Osteoblast (primary cell): ENCODE measurements at regions not wholly inside any gene's neighbourhood (a gene's known extent, or its start where the extent isn't known, plus 50 kb on each side); places are given as distances from the start of the nearest gene placed in this dataset.

ENCODE experiments used
- DNase-seq: peaks from one replicate; pipeline ENCODE4 v3.0.0; 2011; ENCODE audit warnings: low spot score, mixed read lengths; ENCODE audit not compliant: insufficient read length; ENCODE audit errors: missing footprints
- H2AFZ ChIP-seq: 2 replicates; pipeline ENCODE4 v1.6.0; 2011; ENCODE audit warnings: mild to moderate bottlenecking, low read length
- H3K27ac ChIP-seq: 2 replicates; pipeline ENCODE4 v1.5.1; 2011; ENCODE audit warnings: mild to moderate bottlenecking, low read depth, low read length, moderate library complexity
- H3K27me3 ChIP-seq: 2 replicates; pipeline ENCODE4 v1.6.0; 2012; ENCODE audit warnings: mild to moderate bottlenecking, control low read depth, inconsistent platforms, low read length, moderate library complexity; ENCODE audit not compliant: insufficient read depth
- H3K36me3 ChIP-seq: 2 replicates; pipeline ENCODE4 v1.5.1; 2011; ENCODE audit warnings: mild to moderate bottlenecking, low read length, control low read depth, moderate library complexity; ENCODE audit not compliant: insufficient read depth
- H3K4me1 ChIP-seq: 2 replicates; pipeline ENCODE4 v1.5.1; 2011; ENCODE audit warnings: mild to moderate bottlenecking, low read length, control low read depth, moderate library complexity; ENCODE audit not compliant: insufficient read depth
- H3K4me2 ChIP-seq: 2 replicates; pipeline ENCODE4 v1.6.0; 2011; ENCODE audit warnings: mild to moderate bottlenecking, low read length; ENCODE audit not compliant: insufficient read depth
- H3K4me3 ChIP-seq: fragments of 200-600 bp; sonication (generic); 3 replicates; pipeline ENCODE4 v1.5.1; 2012; ENCODE audit warnings: mild to moderate bottlenecking, low read length, inconsistent platforms; ENCODE audit not compliant: insufficient read depth
- H3K79me2 ChIP-seq: 2 replicates; pipeline ENCODE4 v1.6.0; 2012; ENCODE audit warnings: mild to moderate bottlenecking, low read length, control low read depth, inconsistent platforms; ENCODE audit not compliant: insufficient read depth
- H3K9me3 ChIP-seq: 2 replicates; pipeline ENCODE4 v1.5.1; 2011; ENCODE audit warnings: low read depth, low read length, control low read depth
- H4K20me1 ChIP-seq: 2 replicates; pipeline ENCODE4 v1.6.0; 2012; ENCODE audit warnings: mild to moderate bottlenecking, low read length, control low read depth; ENCODE audit not compliant: insufficient read depth
- TF ChIP-seq, protein P1 (sequence below): IDR thresholded peaks from 2 replicates; pipeline ENCODE4 v1.5.1; 2011; ENCODE audit warnings: mild to moderate bottlenecking, low read depth, low read length, moderate library complexity; ENCODE audit errors: extremely low read depth

DNA sequence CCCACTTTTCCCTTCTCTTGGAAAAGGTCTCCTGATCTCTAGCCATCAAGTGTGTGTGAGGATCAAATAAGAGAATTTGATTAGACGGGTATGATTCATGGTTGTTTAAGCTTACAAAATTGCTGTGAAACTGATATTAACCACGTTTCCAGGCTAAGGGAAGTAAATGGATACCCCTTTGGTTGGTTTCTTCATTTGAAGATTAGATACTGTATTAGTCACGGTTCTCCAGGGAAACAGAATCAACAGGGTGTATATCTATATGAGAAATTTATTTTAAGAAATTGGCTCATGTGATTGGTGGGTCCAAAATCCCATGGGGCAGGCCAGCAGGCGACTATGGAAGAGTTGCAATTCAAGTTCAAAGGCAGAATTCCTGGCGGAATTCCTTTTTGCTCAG, 112.7 kb upstream of the SELENOK start:
- no peaks in the 10 kb centered on the region for H3K79me2 ChIP-seq
- H3K36me3 ChIP-seq: no peaks in the 10 kb centered on the region
- no peak overlapping the region for H3K4me3 ChIP-seq
- TF ChIP-seq, protein P1, sequence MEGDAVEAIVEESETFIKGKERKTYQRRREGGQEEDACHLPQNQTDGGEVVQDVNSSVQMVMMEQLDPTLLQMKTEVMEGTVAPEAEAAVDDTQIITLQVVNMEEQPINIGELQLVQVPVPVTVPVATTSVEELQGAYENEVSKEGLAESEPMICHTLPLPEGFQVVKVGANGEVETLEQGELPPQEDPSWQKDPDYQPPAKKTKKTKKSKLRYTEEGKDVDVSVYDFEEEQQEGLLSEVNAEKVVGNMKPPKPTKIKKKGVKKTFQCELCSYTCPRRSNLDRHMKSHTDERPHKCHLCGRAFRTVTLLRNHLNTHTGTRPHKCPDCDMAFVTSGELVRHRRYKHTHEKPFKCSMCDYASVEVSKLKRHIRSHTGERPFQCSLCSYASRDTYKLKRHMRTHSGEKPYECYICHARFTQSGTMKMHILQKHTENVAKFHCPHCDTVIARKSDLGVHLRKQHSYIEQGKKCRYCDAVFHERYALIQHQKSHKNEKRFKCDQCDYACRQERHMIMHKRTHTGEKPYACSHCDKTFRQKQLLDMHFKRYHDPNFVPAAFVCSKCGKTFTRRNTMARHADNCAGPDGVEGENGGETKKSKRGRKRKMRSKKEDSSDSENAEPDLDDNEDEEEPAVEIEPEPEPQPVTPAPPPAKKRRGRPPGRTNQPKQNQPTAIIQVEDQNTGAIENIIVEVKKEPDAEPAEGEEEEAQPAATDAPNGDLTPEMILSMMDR: no peak
- H2AFZ ChIP-seq: no peak overlapping the region
- no peak overlapping the region for H3K4me2 ChIP-seq
- no peaks in the 10 kb centered on the region for H4K20me1 ChIP-seq
- no peak for DNase-seq
- H3K9me3 ChIP-seq: no peaks in the 10 kb centered on the region
- H3K4me1 ChIP-seq: no peaks in the 10 kb centered on the region
- no peaks in the 10 kb centered on the region for H3K27me3 ChIP-seq
- no peak overlapping the region for H3K27ac ChIP-seq

DNA sequence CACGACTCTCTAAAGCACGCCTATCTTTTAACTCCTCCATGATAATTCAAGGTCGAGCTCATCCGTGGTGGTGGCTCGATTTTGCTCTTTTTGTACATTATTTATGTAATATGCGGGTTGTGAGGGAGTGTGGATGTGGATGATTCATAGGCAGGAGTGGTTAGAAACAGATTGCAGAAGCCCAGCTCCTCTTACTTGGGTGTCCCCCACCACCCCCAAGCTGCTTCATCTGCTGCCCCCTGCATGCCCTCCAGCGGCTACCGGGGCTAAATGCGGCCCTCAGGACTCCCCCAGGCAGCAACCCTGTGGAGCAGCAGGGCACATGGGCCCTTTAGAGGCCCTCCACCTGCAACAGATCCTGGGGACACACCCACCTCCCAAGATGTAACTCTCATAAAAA, 111.5 kb upstream of the SELENOK start:
- no peak overlapping the region for H3K4me2 ChIP-seq
- H3K4me1 ChIP-seq: no peaks in the 10 kb centered on the region
- no peaks in the 10 kb centered on the region for H3K9me3 ChIP-seq
- no peaks in the 10 kb centered on the region for H3K36me3 ChIP-seq
- H3K27me3 ChIP-seq: no peaks in the 10 kb centered on the region
- no peak for DNase-seq
- H3K4me3 ChIP-seq: no peak overlapping the region
- H3K27ac ChIP-seq: no peak overlapping the region
- TF ChIP-seq, protein P1: no peak
- no peaks in the 10 kb centered on the region for H3K79me2 ChIP-seq
- H2AFZ ChIP-seq: no peak overlapping the region
- no peaks in the 10 kb centered on the region for H4K20me1 ChIP-seq

DNA sequence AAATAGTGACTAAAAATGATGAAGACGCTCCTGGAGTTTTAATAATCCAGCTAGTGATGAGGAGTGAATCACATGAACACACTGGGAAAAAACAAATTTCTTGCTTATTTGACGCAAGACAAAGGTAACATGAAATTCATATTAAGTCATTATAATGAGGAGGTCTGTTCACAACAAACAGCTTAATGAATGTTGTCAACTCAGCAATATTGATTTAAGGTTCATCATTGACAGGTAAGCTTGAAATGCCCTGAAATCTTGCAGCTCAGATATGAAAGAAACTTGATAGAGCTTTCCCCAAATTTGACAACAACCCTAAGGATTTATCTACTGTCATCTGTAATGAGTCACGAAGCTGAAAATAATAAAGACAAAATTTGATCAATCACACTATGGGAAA, 108.1 kb upstream of the SELENOK start:
- H2AFZ ChIP-seq: no peak overlapping the region
- H3K4me1 ChIP-seq: no peaks in the 10 kb centered on the region
- H3K9me3 ChIP-seq: no peaks in the 10 kb centered on the region
- no peaks in the 10 kb centered on the region for H3K79me2 ChIP-seq
- H3K27ac ChIP-seq: no peak overlapping the region
- H3K27me3 ChIP-seq: no peaks in the 10 kb centered on the region
- TF ChIP-seq, protein P1: no peak
- no peak overlapping the region for H3K4me2 ChIP-seq
- no peak for DNase-seq
- no peak overlapping the region for H3K4me3 ChIP-seq
- H4K20me1 ChIP-seq: no peaks in the 10 kb centered on the region
- no peaks in the 10 kb centered on the region for H3K36me3 ChIP-seq

DNA sequence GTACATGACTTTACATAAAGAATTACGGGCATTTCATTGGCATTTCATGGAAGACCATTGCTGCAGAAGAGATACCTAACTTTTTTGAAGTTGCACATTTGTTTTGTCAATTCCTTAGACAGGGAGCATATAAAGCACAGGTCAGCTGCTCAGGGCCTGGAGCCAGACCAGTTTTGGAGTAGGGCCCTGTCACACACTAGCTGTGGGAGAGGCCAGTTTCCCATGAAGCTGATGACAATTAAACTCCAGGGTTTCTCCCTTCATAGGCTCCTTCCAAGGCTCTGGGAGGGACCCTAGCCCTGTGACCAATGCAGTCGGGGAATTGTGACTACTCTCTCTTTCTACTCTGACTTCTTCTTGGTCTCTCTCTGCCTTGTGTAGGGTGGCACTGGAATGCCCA, 107.3 kb upstream of the SELENOK start:
- Histone ChIP-seq H2AFZ (no peak overlapping the region), H3K4me3 (no peak overlapping the region), H3K27me3 (no peaks in the 10 kb centered on the region), H4K20me1 (no peaks in the 10 kb centered on the region), H3K4me2 (no peak overlapping the region), H3K27ac (no peak overlapping the region), H3K4me1 (no peaks in the 10 kb centered on the region), H3K9me3 (no peaks in the 10 kb centered on the region), H3K79me2 (no peaks in the 10 kb centered on the region), H3K36me3 (no peaks in the 10 kb centered on the region)
- TF ChIP-seq, protein P1: no peak
- DNase-seq: no peak
